Body of pancreas (tissue), 4 donors: ENCODE measurements at regions not wholly inside any gene's neighbourhood (a gene's known extent, or its start where the extent isn't known, plus 50 kb on each side); places are given as distances from the start of the nearest gene placed in this dataset.

Experiments
- POLR2A ChIP-seq, 3 donors: fragments of 450-650 bp; IDR thresholded peaks; one replicate each; pipeline ENCODE4 v1.6.1; 2016; ENCODE audit warnings: antibody characterized with exemption in 3 of 3, mild to moderate bottlenecking in 2 of 3
- TF ChIP-seq, protein P1 (sequence below), 7 experiments: fragments of 450-650 bp in 4 of 7; fragments of 200-600 bp in 3 of 7; sonication (generic) in 3 of 7; IDR thresholded peaks; one replicate each; pipeline ENCODE4 v1.5.1; 2016 to 2019; ENCODE audit warnings: antibody characterized with exemption in 7 of 7

DNA sequence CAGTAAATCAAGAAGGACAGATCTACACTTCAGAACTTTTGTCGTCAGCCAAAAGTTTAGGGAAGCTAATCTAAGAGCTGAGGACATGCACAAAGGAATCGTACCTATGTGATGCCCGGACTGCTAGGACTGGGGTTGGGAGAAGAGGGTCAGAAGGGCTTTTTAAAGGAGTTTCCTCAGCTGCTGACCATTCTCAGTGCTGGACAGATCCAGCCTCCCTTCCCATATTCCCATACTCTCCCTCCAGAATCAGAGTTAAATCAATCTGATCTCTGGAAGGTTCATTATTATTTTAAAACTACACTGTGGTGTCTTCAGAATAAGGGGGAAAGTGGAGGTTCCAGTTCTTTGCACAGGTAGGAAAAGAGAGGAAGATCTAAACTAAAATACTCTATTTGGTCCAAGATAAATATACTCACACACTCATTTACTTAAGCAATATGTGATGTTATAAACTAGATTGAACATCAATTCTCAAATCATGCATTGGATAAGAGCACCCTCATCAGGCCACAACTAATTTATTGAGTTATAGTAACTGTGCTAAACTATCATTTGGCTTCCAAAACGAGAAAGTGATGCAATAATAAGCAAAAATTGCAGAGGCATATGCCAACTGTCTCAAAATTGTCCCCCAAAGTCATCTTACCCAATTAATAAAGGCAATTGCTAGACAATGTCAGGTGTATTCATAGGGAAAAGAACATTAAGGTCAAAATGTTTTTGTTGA is 124.7 kb downstream of the HNRNPD start:
- TF ChIP-seq, protein P1, sequence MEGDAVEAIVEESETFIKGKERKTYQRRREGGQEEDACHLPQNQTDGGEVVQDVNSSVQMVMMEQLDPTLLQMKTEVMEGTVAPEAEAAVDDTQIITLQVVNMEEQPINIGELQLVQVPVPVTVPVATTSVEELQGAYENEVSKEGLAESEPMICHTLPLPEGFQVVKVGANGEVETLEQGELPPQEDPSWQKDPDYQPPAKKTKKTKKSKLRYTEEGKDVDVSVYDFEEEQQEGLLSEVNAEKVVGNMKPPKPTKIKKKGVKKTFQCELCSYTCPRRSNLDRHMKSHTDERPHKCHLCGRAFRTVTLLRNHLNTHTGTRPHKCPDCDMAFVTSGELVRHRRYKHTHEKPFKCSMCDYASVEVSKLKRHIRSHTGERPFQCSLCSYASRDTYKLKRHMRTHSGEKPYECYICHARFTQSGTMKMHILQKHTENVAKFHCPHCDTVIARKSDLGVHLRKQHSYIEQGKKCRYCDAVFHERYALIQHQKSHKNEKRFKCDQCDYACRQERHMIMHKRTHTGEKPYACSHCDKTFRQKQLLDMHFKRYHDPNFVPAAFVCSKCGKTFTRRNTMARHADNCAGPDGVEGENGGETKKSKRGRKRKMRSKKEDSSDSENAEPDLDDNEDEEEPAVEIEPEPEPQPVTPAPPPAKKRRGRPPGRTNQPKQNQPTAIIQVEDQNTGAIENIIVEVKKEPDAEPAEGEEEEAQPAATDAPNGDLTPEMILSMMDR (IDR thresholded peaks at IDR 0.05) = no peak
- TF ChIP-seq POLR2A (IDR thresholded peaks at IDR 0.05) = no peak
